ENCODE measurements at regions not wholly inside any gene's neighbourhood (a gene's known extent, or its start where the extent isn't known, plus 50 kb on each side); places are given as distances from the start of the nearest gene placed in this dataset.

GRCh38 chr13:84528408-84529070, 646.3 kb upstream of the SLITRK1 start:
- DNase-seq: no peak

- no peak for DNase-seq
Measured at GRCh38 chr13:84525865-84526264, 643.6 kb upstream of the SLITRK1 start.

GRCh38 chr13:84524586-84524985, 642.3 kb upstream of the SLITRK1 start:
- DNase-seq: no peak

GRCh38 chr13:84500016-84500415, 617.7 kb upstream of the SLITRK1 start:
- no peak for DNase-seq

- DNase-seq: no peak
Measured at GRCh38 chr13:84497613-84498012, 615.3 kb upstream of the SLITRK1 start.

GRCh38 chr13:84491952-84492351, 609.7 kb upstream of the SLITRK1 start:
- DNase-seq: no peak

- DNase-seq: no peak
Measured at GRCh38 chr13:84487752-84488151, 605.5 kb upstream of the SLITRK1 start.

GRCh38 chr13:84481958-84482357, 599.7 kb upstream of the SLITRK1 start:
- DNase-seq: no peak

GRCh38 chr13:84479656-84480055, 597.4 kb upstream of the SLITRK1 start:
- no peak for DNase-seq

- DNase-seq: no peak
Measured at GRCh38 chr13:84470528-84470927, 588.3 kb upstream of the SLITRK1 start.

- DNase-seq: no peak
Measured at GRCh38 chr13:84466461-84466860, 584.2 kb upstream of the SLITRK1 start.

GRCh38 chr13:84460989-84461388, 578.7 kb upstream of the SLITRK1 start:
- no peak for DNase-seq

GRCh38 chr13:84455143-84455905, 573.0 kb upstream of the SLITRK1 start:
- no peak for DNase-seq

- no peak for DNase-seq
Measured at GRCh38 chr13:84447640-84447978, 565.3 kb upstream of the SLITRK1 start.

- no peak for DNase-seq
Measured at GRCh38 chr13:84446972-84447639, 564.8 kb upstream of the SLITRK1 start.

GRCh38 chr13:84445776-84446175, 563.5 kb upstream of the SLITRK1 start:
- no peak for DNase-seq

GRCh38 chr13:84443463-84443862, 561.2 kb upstream of the SLITRK1 start:
- DNase-seq: no peak

- no peak for DNase-seq
Measured at GRCh38 chr13:84439108-84439507, 556.8 kb upstream of the SLITRK1 start.

- no peak for DNase-seq
Measured at GRCh38 chr13:84433024-84433423, 550.8 kb upstream of the SLITRK1 start.

GRCh38 chr13:84431646-84432045, 549.4 kb upstream of the SLITRK1 start:
- DNase-seq: no peak

GRCh38 chr13:84430446-84430845, 548.2 kb upstream of the SLITRK1 start:
- DNase-seq: no peak

GRCh38 chr13:84430015-84430414, 547.7 kb upstream of the SLITRK1 start:
- no peak for DNase-seq

- no peak for DNase-seq
Measured at GRCh38 chr13:84418041-84418440, 535.8 kb upstream of the SLITRK1 start.

- DNase-seq: no peak
Measured at GRCh38 chr13:84417416-84417815, 535.1 kb upstream of the SLITRK1 start.
